Activated CD4-positive, CD25-positive, alpha-beta regulatory T cell (primary cell): ENCODE measurements at regions not wholly inside any gene's neighbourhood (a gene's known extent, or its start where the extent isn't known, plus 50 kb on each side); places are given as distances from the start of the nearest gene placed in this dataset.
"Not testable (repeated sequence)": the region's sequence is repeated elsewhere in the genome, so short reads cannot be mapped to it uniquely, and the experiment has no call there.

Experiments used
- DNase-seq, 4 experiments: peaks; one replicate each; lab custom pipeline; 2025; lab: John Stamatoyannopoulos, UW

- DNase-seq: no peak
Measured at GRCh38 chr5:104909803-104910202, 1347.2 kb upstream of the NUDT12 start.

GRCh38 chr5:104904561-104904960 lies 1342.0 kb upstream of the NUDT12 start:
- DNase-seq: no peak

DNA sequence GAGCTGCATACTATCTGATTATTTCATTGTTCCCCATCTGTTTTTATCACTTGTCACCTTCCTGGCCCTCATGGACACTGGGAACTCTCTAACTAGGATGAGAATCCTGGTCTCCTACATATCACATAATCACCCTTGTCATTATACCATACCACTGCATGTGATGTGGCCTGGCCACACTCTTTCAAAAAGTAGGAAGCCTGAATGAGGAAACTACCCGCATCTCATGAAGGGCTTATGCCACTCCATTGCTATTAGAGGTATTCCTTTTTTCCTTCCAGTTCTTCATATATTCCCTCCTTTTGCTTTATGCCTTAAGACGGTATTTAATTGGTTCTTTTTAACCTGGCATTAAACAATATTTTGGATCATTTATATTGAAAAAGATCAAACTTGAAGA lies 1341.4 kb upstream of the NUDT12 start:
- no peak for DNase-seq

- DNase-seq: no peak
Measured at GRCh38 chr5:104891596-104891995, 1329.0 kb upstream of the NUDT12 start.

DNA sequence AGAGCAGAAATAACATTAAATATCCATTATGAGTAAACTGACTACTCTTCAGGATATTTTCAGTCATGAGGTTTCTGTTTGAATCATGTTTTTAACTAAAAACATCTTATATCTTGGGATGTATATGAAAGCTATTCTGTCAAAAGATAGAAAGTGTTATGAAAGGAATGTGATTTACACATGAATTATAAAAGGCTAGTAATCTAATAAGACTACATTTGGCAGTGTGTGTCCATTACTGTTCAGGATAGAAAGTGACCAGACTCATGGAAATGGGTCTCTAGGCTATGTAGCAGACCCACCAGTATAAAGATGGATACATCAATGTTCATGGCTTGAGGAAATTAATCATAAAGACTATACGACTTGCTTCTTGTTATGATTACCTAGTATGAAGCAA lies 1328.2 kb upstream of the NUDT12 start:
- no peak for DNase-seq

- no peak for DNase-seq
Measured at GRCh38 chr5:104859437-104859836, 1296.8 kb upstream of the NUDT12 start.

GRCh38 chr5:104852099-104852498 lies 1289.5 kb upstream of the NUDT12 start:
- not testable (repeated sequence) for DNase-seq

DNA sequence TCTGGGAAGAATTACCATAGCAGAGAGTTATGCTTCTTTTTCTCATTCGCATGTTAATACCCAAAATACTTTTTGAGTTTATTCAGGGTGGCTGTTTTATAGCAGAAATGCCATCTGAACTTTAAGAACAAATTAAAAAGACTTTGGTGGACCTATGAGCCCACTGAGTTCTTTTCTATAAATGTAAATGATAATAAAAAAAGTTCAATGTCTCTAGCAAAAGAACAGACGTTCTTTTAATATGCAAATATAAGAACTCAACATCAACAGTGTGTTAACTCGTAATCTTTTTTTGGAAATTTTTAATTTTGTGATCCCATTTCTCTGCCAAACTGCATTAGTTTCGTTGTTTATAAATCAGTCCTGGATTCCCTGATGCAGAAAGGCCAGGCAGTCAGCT lies 1283.0 kb upstream of the NUDT12 start:
- DNase-seq: no peak

- DNase-seq: no peak
Measured at GRCh38 chr5:104843822-104844221, 1281.2 kb upstream of the NUDT12 start.

- no peak for DNase-seq
Measured at GRCh38 chr5:104840284-104840683, 1277.7 kb upstream of the NUDT12 start.

DNA sequence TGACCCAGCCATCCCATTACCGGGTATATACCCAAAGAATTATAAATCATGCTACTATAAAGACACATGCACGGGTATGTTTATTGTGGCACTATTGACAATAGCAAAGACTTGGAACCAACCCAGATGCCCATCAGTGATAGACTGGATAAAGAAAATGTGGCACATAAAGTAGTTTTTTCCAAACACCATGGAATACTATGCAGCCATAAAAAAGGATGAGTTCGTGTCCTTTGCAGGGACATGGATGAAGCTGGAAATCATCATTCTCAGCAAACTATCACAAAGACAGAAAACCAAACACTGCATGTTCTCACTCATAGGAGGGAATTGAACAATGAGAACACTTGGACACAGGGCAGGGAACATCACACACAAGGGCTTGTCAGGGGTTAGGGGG lies 1268.9 kb upstream of the NUDT12 start:
- DNase-seq: not testable (repeated sequence)

GRCh38 chr5:104821606-104822005 lies 1259.0 kb upstream of the NUDT12 start:
- DNase-seq: no peak

GRCh38 chr5:104817127-104817526 lies 1254.5 kb upstream of the NUDT12 start:
- no peak for DNase-seq

GRCh38 chr5:104815212-104815611 lies 1252.6 kb upstream of the NUDT12 start:
- no peak for DNase-seq

GRCh38 chr5:104800440-104801048 lies 1238.0 kb upstream of the NUDT12 start:
- DNase-seq: no peak

DNA sequence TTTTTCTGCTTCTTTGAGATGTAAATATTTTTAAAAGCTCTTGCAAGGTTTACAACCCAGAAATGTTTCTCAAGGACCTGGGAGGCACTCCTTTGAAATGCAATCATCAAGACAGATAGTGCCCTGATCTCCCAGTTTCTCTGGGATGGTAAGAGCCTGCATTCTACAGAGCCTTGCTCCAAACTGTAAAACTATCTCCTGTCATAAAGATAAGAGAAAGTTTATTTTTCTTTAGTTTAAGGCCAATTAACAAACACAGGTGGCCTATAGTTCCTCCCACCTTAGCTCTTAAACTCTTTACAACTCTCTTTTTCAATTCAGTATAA lies 1231.1 kb upstream of the NUDT12 start:
- DNase-seq: no peak

DNA sequence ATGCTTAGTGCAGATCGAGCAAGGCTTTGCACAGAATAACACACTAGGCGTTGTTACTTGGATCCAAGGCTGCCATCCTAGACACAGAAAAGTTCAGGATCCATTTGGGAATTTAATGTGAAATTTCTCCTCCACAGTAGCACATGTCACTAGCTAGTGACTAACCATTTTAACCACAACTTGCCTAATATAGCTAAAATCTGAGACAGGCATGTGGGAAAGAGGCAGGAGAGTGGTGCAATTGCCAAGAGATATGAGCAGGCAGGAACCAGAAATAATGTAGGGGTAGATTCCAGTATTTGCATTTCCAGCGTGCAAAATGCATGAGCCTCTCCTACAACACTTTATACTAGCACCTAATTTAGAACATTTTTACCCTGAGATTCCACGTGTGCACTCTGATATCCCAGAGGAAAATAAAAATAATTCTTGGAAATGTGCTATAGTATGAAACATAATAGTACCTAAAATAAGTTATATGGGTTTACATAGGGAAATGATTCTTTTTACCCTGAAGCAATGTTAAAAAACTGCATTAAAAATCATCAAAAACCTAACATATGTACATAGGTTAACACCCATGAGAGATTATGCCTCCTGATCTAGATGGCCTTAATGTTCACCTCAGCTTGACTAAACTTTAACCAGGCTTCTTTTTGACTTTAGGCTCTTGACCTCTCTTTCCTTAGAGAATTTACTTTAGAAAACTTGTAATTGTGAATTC lies 1230.6 kb upstream of the NUDT12 start:
- DNase-seq: no peak

DNA sequence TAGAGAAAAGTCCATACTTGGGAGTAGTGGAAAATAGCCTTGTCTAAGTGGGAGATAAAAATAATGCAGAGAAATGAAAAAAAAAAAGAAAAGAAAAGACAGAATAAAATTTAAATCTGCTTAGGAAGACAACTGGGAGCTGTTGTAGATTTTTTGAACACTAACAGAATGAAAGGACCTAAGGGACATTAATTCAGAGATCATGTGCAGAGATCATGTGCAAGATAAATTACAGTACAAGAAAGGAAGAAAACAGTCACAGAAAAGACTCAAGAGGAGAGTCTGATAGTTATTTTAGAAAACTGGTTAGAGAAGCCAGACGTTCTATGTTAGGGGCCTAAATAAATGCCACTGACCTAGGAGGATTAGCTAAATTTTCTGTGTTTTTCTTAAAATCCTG lies 1226.8 kb upstream of the NUDT12 start:
- DNase-seq: no peak

DNA sequence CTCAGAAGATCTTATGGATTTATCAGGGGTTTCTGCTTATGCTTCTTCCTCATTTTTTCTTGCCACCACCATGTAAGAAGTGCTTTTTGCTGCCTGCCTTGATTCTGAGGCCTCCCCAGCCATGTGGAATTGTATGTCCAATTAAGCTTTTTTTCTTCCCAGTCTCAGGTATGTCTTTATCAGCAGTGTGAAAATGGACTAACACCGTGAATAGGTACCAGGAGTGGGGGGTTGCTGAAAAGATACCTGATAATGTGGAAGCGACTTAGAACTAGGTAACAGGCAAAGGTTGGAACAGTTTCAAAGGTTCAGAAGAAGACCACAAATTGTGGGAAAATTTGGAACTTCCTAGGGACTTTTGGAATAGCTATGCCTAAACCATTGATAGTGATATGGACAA lies 1222.5 kb upstream of the NUDT12 start:
- no peak for DNase-seq

- DNase-seq: no peak
Measured at GRCh38 chr5:104774372-104774771, 1211.8 kb upstream of the NUDT12 start.

- DNase-seq: no peak
Measured at GRCh38 chr5:104764197-104764596, 1201.6 kb upstream of the NUDT12 start.

DNA sequence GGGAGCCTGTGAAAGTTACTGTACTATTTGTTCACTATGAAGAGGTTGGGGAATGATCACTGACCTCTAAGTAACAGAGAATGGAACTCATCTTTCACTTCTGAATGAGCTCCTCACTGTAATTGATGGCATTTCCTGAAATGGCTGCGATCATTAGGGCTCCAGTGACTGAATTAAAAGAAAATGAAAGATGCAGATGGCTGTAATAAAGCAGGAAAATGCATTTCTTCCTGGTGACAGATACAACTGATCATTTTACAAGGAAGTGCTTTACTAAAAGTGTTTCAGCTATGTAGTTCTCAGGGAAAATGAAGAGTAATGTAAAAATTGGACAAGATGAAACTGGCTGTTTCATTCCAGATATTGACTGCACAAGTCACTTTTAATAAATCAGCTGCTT lies 1200.6 kb upstream of the NUDT12 start:
- no peak for DNase-seq

- DNase-seq: no peak
Measured at GRCh38 chr5:104757915-104758314, 1195.3 kb upstream of the NUDT12 start.

DNA sequence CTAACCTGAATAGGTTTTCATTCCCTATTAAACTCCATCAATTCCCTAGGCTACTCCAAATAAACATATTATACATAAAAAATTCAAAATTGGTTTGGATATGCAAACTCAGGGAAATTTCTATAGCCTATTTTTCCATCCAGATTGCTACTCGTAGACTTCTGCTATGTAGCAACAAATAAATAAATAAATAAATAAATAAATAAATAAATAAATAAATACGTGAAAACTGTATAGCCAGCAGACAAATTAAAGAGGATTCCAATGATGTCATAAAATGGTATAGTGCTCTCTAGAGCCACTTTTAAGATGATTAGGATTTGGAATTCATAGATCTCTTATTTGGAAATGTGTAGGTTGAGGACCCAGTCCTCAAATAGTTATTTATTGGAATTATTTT lies 1193.2 kb upstream of the NUDT12 start:
- DNase-seq: no peak
